GDM1 (cell line): ENCODE measurements at regions not wholly inside any gene's neighbourhood (a gene's known extent, or its start where the extent isn't known, plus 50 kb on each side); places are given as distances from the start of the nearest gene placed in this dataset.

Experiments
- DNase-seq: peaks from one replicate; lab custom pipeline; 2025; lab: John Stamatoyannopoulos, UW

GRCh38 chr9:99592834-99593574 lies 228.7 kb upstream of the NR4A3 start:
- no peak for DNase-seq

GRCh38 chr9:99593610-99594009 lies 228.1 kb upstream of the NR4A3 start:
- DNase-seq: no peak

- no peak for DNase-seq
Measured at GRCh38 chr9:99594056-99594780, 227.5 kb upstream of the NR4A3 start.

- DNase-seq: no peak
Measured at GRCh38 chr9:99595796-99596195, 225.9 kb upstream of the NR4A3 start.

DNA sequence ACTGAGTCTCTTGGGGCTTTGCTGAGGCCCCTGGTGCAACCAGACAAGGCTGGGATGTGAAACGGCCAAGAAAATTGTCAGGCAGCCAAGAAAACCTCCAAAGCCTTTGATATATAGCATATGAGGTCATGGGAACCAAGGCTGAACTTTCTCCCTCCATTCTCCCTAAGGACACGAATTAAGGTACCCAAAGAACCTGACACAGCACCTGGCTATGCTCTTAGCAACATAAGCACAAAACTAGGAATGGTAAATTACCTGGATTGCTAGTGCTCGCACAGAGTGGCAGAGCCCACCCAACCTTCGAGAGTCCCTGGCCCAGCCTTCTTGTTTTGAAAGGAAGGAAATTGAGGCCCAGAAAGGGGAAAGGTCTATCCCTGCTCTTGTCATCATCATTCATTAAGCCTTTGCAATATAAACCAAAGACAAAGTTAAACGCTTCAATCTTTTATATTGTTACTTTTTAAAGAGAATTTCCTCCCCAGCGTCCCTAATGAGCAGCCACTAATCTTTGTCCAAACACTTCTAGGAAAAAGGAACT lies 220.0 kb upstream of the NR4A3 start:
- DNase-seq: no peak

GRCh38 chr9:99602854-99603253 lies 218.8 kb upstream of the NR4A3 start:
- no peak for DNase-seq

DNA sequence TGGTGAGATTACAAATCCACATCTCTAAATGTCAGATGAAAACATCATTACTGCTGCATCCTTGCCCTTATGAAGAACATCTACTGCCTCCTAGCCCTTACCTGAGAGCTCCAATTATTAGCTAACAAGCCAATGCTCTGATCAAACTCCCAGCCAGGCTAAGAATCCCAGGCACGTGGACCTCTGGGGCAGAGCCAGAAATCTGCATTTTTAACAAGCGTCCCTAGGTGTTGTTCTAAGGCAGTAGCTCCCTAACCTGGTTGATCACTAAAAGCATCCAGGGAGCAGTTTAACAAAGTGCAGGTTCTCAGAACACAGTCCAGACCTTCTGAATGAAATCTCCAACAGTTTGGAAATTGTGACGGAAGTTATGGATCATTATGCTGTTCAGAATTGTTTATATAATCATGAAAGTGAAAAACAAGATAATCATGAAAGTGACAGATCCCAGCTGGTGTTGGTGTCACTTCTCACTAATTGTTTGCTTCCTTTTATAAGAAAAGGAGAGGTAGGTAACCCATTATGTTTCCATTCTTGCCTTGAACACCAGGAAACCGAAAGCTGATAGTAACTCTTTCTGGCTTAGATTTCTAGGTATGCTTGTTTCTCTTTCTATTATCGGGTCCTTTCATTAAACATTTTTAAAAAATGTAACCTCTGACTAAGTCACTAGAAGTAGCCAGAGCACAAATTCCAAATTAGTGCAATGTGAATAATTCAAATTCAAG lies 216.5 kb upstream of the NR4A3 start:
- no peak for DNase-seq

- DNase-seq: no peak
Measured at GRCh38 chr9:99606296-99606695, 215.4 kb upstream of the NR4A3 start.

DNA sequence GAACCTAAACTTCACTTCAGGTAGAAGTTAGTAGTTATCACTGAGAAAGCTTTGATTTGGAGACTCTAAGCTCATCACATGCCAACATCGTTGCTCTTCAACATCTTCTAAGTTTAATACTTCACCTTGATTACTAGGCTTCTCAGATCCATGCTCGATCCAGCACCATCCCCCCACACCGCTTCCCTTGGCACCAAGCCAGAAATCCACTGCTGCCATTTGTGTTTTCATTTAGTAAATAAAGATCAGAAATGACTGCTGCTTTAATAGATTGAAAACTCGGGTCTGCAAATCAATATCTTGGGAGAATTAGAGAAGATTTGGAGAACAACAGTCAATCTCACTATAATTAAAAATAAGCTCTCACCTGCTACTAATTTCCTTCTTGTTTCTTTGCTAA lies 214.7 kb upstream of the NR4A3 start:
- no peak for DNase-seq

GRCh38 chr9:99607842-99608448 lies 213.7 kb upstream of the NR4A3 start:
- DNase-seq: no peak

GRCh38 chr9:99614341-99614740 lies 207.3 kb upstream of the NR4A3 start:
- no peak for DNase-seq

DNA sequence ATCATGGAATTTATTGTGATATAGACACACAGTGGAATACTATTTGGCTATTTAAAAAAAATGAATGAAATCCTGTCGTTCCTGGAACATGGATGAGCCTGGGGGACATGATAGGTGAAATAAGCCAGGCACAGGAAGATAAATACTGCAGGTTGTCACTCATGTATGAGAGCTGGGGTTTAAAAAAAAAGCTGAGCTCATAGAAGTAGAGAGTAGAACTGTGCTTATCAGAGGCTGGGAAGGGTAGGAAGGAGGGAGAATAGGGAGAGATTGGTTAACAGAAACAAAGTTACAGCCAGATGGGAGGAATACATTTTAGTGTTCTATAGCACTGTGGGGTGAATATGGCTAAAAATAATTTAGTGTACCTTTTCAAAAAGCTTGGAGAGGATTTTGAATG lies 200.6 kb upstream of the NR4A3 start:
- no peak for DNase-seq

DNA sequence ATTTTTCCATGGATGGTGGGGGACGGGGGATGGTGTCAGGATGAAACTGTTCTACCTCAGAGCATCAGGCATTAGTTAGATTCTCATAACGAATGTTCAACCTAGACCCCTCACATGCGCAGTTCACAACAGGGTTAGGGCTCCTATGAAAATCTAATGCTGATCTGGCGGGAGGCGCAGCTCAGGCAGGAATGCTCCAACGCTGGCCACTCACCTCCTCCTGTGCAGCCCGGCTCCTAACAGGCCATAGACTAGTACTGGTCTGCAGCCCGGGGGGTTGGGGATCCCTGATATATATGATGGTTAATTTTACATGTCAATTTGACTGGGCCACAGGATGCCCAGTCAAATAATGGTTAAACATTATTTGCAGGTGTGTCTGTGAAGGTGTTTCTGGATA lies 199.0 kb upstream of the NR4A3 start:
- DNase-seq: no peak

DNA sequence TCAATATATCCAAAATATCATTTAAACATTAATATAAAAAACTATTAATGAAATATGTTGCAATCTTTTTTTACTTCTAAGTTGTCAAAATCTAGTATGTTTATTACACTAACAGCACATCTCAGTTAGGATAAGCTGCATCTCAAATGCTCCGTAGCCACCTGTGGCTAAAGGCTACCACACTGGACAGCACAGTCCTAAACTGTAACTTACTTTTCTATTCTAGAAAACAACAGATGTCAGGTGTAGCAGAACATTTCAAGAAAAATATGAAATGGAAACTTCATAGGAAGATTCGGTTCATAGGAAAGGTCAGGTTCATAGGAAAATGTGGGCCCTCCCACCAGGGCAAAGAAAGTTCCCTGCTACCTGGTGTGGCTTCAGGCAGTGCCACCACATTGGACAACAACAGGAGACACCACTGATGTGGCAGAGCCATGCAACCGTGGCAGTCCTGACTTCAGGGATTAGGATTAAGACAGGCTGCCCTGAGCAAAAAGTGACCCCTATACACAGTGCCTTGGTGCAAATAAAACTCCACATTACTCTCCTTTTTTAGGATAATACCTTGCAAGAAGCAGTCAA lies 197.8 kb upstream of the NR4A3 start:
- DNase-seq: no peak

- DNase-seq: no peak
Measured at GRCh38 chr9:99624499-99625233, 197.0 kb upstream of the NR4A3 start.

DNA sequence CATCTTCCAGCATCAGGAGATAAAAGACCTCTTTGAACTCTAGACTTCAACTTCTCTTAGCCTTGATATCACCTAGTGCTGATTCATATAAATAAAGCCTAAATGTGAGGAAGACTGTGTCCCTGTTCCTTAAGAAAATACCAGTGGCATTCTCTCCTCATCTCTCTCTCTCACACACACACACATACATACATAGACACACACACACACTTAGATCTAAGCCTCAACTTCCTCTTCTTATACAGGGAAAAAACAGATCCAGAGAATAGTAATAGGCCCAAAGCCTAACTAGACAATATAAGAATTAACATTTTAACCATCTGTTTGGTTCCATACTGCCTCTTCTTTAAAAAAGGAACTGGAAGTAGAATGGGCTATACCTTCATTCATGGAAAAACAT lies 195.3 kb upstream of the NR4A3 start:
- no peak for DNase-seq

- DNase-seq: no peak
Measured at GRCh38 chr9:99628285-99628684, 193.4 kb upstream of the NR4A3 start.

- no peak for DNase-seq
Measured at GRCh38 chr9:99628849-99629620, 192.7 kb upstream of the NR4A3 start.

DNA sequence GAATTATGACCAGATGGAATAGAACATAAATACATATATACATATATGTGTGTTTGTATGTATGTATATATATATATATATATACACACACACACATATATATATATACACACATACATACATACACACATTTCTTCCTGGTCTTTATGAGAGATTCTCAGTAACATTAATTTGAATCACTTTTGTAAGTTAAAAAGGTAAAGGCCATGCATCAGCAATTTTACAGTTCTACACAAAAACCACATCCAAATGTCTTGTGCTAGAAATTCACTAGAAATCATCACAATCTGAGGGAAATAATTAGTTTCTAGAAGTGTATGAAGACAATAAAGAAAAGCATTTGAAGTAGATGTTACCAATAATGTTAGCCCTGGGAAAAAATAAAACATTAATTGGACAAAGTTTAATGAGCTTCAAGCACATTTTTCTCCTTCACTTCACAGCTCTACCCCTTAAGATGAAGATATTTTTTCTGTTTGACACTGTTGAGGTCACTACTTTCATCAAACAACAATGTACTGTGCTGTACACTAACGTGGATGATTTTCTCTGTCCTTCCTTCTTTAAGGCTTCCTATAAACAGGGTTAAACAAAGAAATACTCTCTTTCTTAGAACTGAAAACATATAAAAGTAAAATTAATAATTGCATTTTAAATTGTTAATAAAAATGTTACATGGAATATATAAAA lies 189.2 kb upstream of the NR4A3 start:
- no peak for DNase-seq

- DNase-seq: no peak
Measured at GRCh38 chr9:99633265-99633664, 188.4 kb upstream of the NR4A3 start.
